ENCODE measurements at regions not wholly inside any gene's neighbourhood (a gene's known extent, or its start where the extent isn't known, plus 50 kb on each side); places are given as distances from the start of the nearest gene placed in this dataset.

DNA sequence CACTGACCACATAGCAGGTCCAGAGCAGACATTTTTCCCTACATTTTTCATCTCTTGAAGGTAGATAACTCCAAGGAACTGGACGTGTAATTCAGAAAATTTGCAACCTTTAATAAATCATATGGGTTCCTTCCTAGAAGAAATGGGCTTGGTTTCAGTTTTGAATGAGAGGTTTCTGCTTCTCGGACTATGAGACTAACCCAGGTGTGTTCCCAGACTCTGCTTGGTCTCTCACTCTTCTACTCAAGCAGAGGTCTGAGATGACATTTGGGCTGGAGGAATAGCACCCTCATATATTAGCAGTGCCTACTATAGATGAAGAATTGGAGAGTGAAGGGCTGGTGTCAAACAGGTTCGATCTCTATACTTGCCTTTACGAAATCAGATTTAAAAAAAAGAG is 231.2 kb downstream of the DOK5 start:
- TF ChIP-seq, protein P1, sequence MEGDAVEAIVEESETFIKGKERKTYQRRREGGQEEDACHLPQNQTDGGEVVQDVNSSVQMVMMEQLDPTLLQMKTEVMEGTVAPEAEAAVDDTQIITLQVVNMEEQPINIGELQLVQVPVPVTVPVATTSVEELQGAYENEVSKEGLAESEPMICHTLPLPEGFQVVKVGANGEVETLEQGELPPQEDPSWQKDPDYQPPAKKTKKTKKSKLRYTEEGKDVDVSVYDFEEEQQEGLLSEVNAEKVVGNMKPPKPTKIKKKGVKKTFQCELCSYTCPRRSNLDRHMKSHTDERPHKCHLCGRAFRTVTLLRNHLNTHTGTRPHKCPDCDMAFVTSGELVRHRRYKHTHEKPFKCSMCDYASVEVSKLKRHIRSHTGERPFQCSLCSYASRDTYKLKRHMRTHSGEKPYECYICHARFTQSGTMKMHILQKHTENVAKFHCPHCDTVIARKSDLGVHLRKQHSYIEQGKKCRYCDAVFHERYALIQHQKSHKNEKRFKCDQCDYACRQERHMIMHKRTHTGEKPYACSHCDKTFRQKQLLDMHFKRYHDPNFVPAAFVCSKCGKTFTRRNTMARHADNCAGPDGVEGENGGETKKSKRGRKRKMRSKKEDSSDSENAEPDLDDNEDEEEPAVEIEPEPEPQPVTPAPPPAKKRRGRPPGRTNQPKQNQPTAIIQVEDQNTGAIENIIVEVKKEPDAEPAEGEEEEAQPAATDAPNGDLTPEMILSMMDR (conservative IDR thresholded peaks at IDR 0.05), result no peak
- TF ChIP-seq ZFX (IDR thresholded peaks at IDR 0.05), result no peak
